Hematopoietic multipotent progenitor cell treated with erythropoietin and hydrocortisone succinate and interleukin-3 and kit ligand, for 6 days (in vitro differentiated cells): ENCODE measurements at regions not wholly inside any gene's neighbourhood (a gene's known extent, or its start where the extent isn't known, plus 50 kb on each side); places are given as distances from the start of the nearest gene placed in this dataset.
"Not testable (repeated sequence)": the region's sequence is repeated elsewhere in the genome, so short reads cannot be mapped to it uniquely, and the experiment has no call there.

Experiments used
- DNase-seq: peaks from one replicate; pipeline ENCODE4 v3.0.0-alpha.2; 2015

- DNase-seq = no peak
Measured at GRCh38 chr1:182331387-182331786, 60.2 kb downstream of the GLUL start.

GRCh38 chr1:182330303-182330702 lies 61.3 kb downstream of the GLUL start:
- peak; percentile 87 for DNase-seq

GRCh38 chr1:182329471-182329870 lies 62.1 kb downstream of the GLUL start:
- peak; percentile 45 for DNase-seq

GRCh38 chr1:182328591-182328990 lies 63.0 kb downstream of the GLUL start:
- no peak for DNase-seq

- DNase-seq = no peak
Measured at GRCh38 chr1:182325339-182325738, 66.3 kb downstream of the GLUL start.

- DNase-seq = not testable (repeated sequence)
Measured at GRCh38 chr1:182321532-182321931, 70.1 kb downstream of the GLUL start.

- DNase-seq = no peak
Measured at GRCh38 chr1:182317611-182318161, 73.9 kb downstream of the GLUL start.

GRCh38 chr1:182316454-182316853 lies 75.1 kb downstream of the GLUL start:
- not testable (repeated sequence) for DNase-seq

- no peak for DNase-seq
Measured at GRCh38 chr1:182315167-182315556, 76.4 kb downstream of the GLUL start.

- DNase-seq = no peak
Measured at GRCh38 chr1:182309631-182310351, 81.8 kb downstream of the GLUL start.

- DNase-seq = no peak
Measured at GRCh38 chr1:182308826-182309225, 82.8 kb downstream of the GLUL start.

GRCh38 chr1:182307486-182307885 lies 84.1 kb downstream of the GLUL start:
- not testable (repeated sequence) for DNase-seq

- no peak for DNase-seq
Measured at GRCh38 chr1:182305861-182306260, 85.7 kb downstream of the GLUL start.

- DNase-seq = no peak
Measured at GRCh38 chr1:182304627-182305026, 87.0 kb downstream of the GLUL start.

- DNase-seq = no peak
Measured at GRCh38 chr1:182304218-182304617, 87.4 kb downstream of the GLUL start.

- peak; percentile 30 for DNase-seq
Measured at GRCh38 chr1:182303778-182304177, 87.8 kb downstream of the GLUL start.

- DNase-seq = peak; percentile 88
Measured at GRCh38 chr1:182301467-182302198, 90.0 kb downstream of the GLUL start.

- peak; percentile 69 for DNase-seq
Measured at GRCh38 chr1:182301026-182301436, 90.6 kb downstream of the GLUL start.

GRCh38 chr1:182299728-182300616 lies 91.6 kb downstream of the GLUL start:
- DNase-seq = peak; percentile 99

GRCh38 chr1:182299054-182299727 lies 92.4 kb downstream of the GLUL start:
- not testable (repeated sequence) for DNase-seq

GRCh38 chr1:182297335-182297734 lies 94.3 kb downstream of the GLUL start:
- DNase-seq = no peak

GRCh38 chr1:182295697-182296096 lies 95.9 kb downstream of the GLUL start:
- DNase-seq = no peak
